ENCODE measurements at regions not wholly inside any gene's neighbourhood (a gene's known extent, or its start where the extent isn't known, plus 50 kb on each side); places are given as distances from the start of the nearest gene placed in this dataset.

- TF ChIP-seq POLR2A (IDR thresholded peaks at IDR 0.05) (no peak), POLR2AphosphoS5 (IDR thresholded peaks at IDR 0.05) (no peak)
- TF ChIP-seq, protein P1, sequence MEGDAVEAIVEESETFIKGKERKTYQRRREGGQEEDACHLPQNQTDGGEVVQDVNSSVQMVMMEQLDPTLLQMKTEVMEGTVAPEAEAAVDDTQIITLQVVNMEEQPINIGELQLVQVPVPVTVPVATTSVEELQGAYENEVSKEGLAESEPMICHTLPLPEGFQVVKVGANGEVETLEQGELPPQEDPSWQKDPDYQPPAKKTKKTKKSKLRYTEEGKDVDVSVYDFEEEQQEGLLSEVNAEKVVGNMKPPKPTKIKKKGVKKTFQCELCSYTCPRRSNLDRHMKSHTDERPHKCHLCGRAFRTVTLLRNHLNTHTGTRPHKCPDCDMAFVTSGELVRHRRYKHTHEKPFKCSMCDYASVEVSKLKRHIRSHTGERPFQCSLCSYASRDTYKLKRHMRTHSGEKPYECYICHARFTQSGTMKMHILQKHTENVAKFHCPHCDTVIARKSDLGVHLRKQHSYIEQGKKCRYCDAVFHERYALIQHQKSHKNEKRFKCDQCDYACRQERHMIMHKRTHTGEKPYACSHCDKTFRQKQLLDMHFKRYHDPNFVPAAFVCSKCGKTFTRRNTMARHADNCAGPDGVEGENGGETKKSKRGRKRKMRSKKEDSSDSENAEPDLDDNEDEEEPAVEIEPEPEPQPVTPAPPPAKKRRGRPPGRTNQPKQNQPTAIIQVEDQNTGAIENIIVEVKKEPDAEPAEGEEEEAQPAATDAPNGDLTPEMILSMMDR (IDR thresholded peaks at IDR 0.05 in 8 of 11, conservative IDR thresholded peaks at IDR 0.05 in 3 of 11): no peak
Measured at GRCh38 chr11:98056945-98057344, 963.8 kb upstream of the CNTN5 start.
